Upper lobe of left lung (tissue), 6 donors: ENCODE measurements at regions not wholly inside any gene's neighbourhood (a gene's known extent, or its start where the extent isn't known, plus 50 kb on each side); places are given as distances from the start of the nearest gene placed in this dataset.

ENCODE experiments used
- ATAC-seq, 2 donors: fragments of 200-7000 bp; cut with Tn5 transposase; one replicate each; pipeline ENCODE4 v1.9.1; 2022; ENCODE audit warnings: mild to moderate bottlenecking in 2 of 2, moderate library complexity in 2 of 2; ENCODE audit not compliant: low FRiP score in 2 of 2
- DNase-seq, 2 donors: peaks; one replicate each; pipeline ENCODE4 v3.0.0-alpha.2; 2019 to 2020
- H3K27ac ChIP-seq, 4 donors: fragments of 200-600 bp; sonication (generic); one replicate each; pipeline ENCODE4 v1.5.1; 2016 to 2019
- H3K27me3 ChIP-seq, 4 donors: fragments of 200-600 bp; sonication (generic); one replicate each; pipeline ENCODE4 v1.5.1; 2017 to 2019
- H3K36me3 ChIP-seq, 4 donors: fragments of 200-600 bp; sonication (generic); one replicate each; pipeline ENCODE4 v1.5.1; 2016 to 2019
- H3K4me1 ChIP-seq, 4 donors: fragments of 200-600 bp; sonication (generic); one replicate each; pipeline ENCODE4 v1.5.1; 2018 to 2019
- H3K4me3 ChIP-seq, 4 donors: fragments of 200-600 bp; sonication (generic); one replicate each; pipeline ENCODE4 v1.5.1; 2017 to 2019; ENCODE audit warnings: mild to moderate bottlenecking in 2 of 4, moderate library complexity in 1 of 4
- H3K9me3 ChIP-seq, 4 donors: fragments of 200-600 bp; sonication (generic); one replicate each; pipeline ENCODE4 v1.5.1; 2018 to 2019
- CTCF ChIP-seq, 6 experiments: fragments of 450-650 bp in 4 of 6; fragments of 200-600 bp in 2 of 6; sonication (generic) in 2 of 6; IDR thresholded peaks; one replicate each; pipeline ENCODE4 v1.5.1; 2016 to 2019; ENCODE audit warnings: antibody characterized with exemption in 6 of 6
- EP300 ChIP-seq, 4 donors: sonication (generic); formaldehyde crosslinking; IDR thresholded peaks; one replicate each; pipeline ENCODE4 v1.5.1; 2017; ENCODE audit warnings: antibody characterized with exemption in 4 of 4, control low read depth in 2 of 4
- POLR2A ChIP-seq, 4 donors: fragments of 450-650 bp; IDR thresholded peaks; one replicate each; pipeline ENCODE4 v1.5.1; 2016 to 2017; ENCODE audit warnings: antibody characterized with exemption in 4 of 4, mild to moderate bottlenecking in 2 of 4
- POLR2AphosphoS5 ChIP-seq, 2 donors: sonication (generic); formaldehyde crosslinking; IDR thresholded peaks; one replicate each; pipeline ENCODE4 v1.5.1; 2017; ENCODE audit warnings: antibody characterized with exemption in 2 of 2
- WGBS, 2 donors: methylation state at CpG; one replicate each; pipeline ENCODE4 v1.1.5; 2017 to 2018; 5-methylcytosine and 5-hydroxymethylcytosine counted together
- donor health status: DM: no; HTN: no; CAD: no; lungs with moderate emphysema.
- donor health status: DM: no; HTN: yes; CAD: no; lungs with severe emphysema.

GRCh38 chr9:117549444-117549843, 134.6 kb upstream of the ASTN2 start:
- TF ChIP-seq EP300 (IDR thresholded peaks at IDR 0.05) (no peak), CTCF (IDR thresholded peaks at IDR 0.05) (no peak), POLR2A (IDR thresholded peaks at IDR 0.05) (no peak), POLR2AphosphoS5 (IDR thresholded peaks at IDR 0.05) (no peak)
- Histone ChIP-seq H3K4me1 (peaks cover 0 to 7% (median 3%) of the 10 kb centered on the region in 4 donors), H3K27me3 (no peaks in the 10 kb centered on the region), H3K27ac (no peak overlapping the region), H3K4me3 (no peak overlapping the region), H3K9me3 (no peaks in the 10 kb centered on the region), H3K36me3 (no peaks in the 10 kb centered on the region)
- no peak for DNase-seq
- WGBS, 2 donors: 60 to 63% methylated on average over 3 of the region's 3 CpGs
- ATAC-seq: no peak

- Histone ChIP-seq H3K27ac (no peak overlapping the region), H3K27me3 (no peaks in the 10 kb centered on the region), H3K36me3 (no peaks in the 10 kb centered on the region), H3K4me3 (no peak overlapping the region), H3K9me3 (no peaks in the 10 kb centered on the region), H3K4me1 (peaks cover 0 to 7% (median 3%) of the 10 kb centered on the region in 4 donors)
- no peak for DNase-seq
- TF ChIP-seq POLR2AphosphoS5 (IDR thresholded peaks at IDR 0.05) (no peak), POLR2A (IDR thresholded peaks at IDR 0.05) (no peak), CTCF (IDR thresholded peaks at IDR 0.05) (no peak), EP300 (IDR thresholded peaks at IDR 0.05) (no peak)
- no peak for ATAC-seq
- whole genome bisulfite sequencing, 2 donors: 85 to 94% methylated on average over 2 of the region's 2 CpGs
Observed at GRCh38 chr9:117548556-117548955, 133.7 kb upstream of the ASTN2 start.

GRCh38 chr9:117547904-117548303, 133.0 kb upstream of the ASTN2 start:
- Histone ChIP-seq H3K4me1 (peaks cover 0 to 7% (median 3%) of the 10 kb centered on the region in 4 donors), H3K27ac (no peak overlapping the region), H3K36me3 (no peaks in the 10 kb centered on the region), H3K4me3 (no peak overlapping the region), H3K9me3 (no peaks in the 10 kb centered on the region), H3K27me3 (no peaks in the 10 kb centered on the region)
- TF ChIP-seq EP300 (IDR thresholded peaks at IDR 0.05): no peak
- no peak for TF ChIP-seq CTCF (IDR thresholded peaks at IDR 0.05)
- TF ChIP-seq POLR2A (IDR thresholded peaks at IDR 0.05): no peak
- TF ChIP-seq POLR2AphosphoS5 (IDR thresholded peaks at IDR 0.05): no peak
- WGBS, 2 donors: 79 to 81% methylated on average over 3 of the region's 3 CpGs
- ATAC-seq (no peak), DNase-seq (no peak)

GRCh38 chr9:117546894-117547678, 132.2 kb upstream of the ASTN2 start:
- WGBS, 2 donors: 15 to 24% methylated on average over 19 to 20 of the region's 20 CpGs
- Histone ChIP-seq H3K27ac (no peak overlapping the region), H3K36me3 (no peaks in the 10 kb centered on the region), H3K4me3 (peak overlapping the region in 2 of 4 donors; percentile 20 to 28), H3K9me3 (no peaks in the 10 kb centered on the region), H3K27me3 (no peaks in the 10 kb centered on the region), H3K4me1 (peaks cover 0 to 7% (median 3%) of the 10 kb centered on the region in 4 donors)
- ATAC-seq (no peak), DNase-seq (no peak)
- TF ChIP-seq POLR2A (IDR thresholded peaks at IDR 0.05) (no peak), EP300 (IDR thresholded peaks at IDR 0.05) (no peak), CTCF (IDR thresholded peaks at IDR 0.05) (no peak), POLR2AphosphoS5 (IDR thresholded peaks at IDR 0.05) (no peak)

GRCh38 chr9:117545846-117546245, 131.0 kb upstream of the ASTN2 start:
- Histone ChIP-seq H3K4me3 (no peak overlapping the region), H3K4me1 (peaks cover 0 to 7% (median 3%) of the 10 kb centered on the region in 4 donors), H3K9me3 (no peaks in the 10 kb centered on the region), H3K27me3 (no peaks in the 10 kb centered on the region), H3K27ac (no peak overlapping the region), H3K36me3 (no peaks in the 10 kb centered on the region)
- 79 to 83% methylated on average over 1 of the region's 1 CpG for WGBS, 2 donors
- ATAC-seq: no peak
- TF ChIP-seq POLR2A (IDR thresholded peaks at IDR 0.05) (no peak), POLR2AphosphoS5 (IDR thresholded peaks at IDR 0.05) (no peak), CTCF (IDR thresholded peaks at IDR 0.05) (no peak)
- no peak for DNase-seq
